ENCODE measurements at regions not wholly inside any gene's neighbourhood (a gene's known extent, or its start where the extent isn't known, plus 50 kb on each side); places are given as distances from the start of the nearest gene placed in this dataset.
A peak's percentile ranks its signal among the peaks of the same experiment; 100 is the strongest.

DNA sequence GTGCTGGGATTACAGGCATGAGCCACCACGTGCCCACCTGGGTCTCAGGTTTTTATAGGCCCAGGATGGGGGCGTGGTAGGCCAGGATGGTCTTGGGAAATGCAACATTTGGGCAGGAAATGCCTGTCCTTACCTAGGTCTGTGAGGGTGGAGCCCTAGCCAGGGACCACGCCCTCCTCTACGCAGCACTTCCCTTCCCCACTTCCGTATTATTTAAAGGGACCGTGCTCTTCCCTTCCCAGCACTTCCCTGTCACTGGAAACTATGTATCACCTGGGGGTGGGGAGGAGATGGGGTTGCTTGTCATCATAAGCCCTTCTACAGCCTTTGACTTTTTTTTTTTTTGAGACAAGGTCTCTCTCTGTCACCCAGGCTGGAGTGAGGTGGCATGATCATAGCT, 238.9 kb upstream of the NLRP1 start:
- Histone ChIP-seq H3K9me3 (ENCODE audit: control insufficient read depth, low read depth, low read length) (no peaks in the 10 kb centered on the region), H3K4me2 (ENCODE audit: control insufficient read depth, extremely low read depth, insufficient read depth, low read depth, low read length) (no peak overlapping the region), H2AFZ (ENCODE audit: control insufficient read depth, low read length) (no peak overlapping the region), H3K9ac (ENCODE audit: control insufficient read depth, extremely low read depth, insufficient read depth, low read length) (no peak overlapping the region), H3K36me3 (ENCODE audit: control insufficient read depth in 2 of 2, extremely low read depth in 1 of 2, insufficient read depth in 2 of 2, low read length in 2 of 2) (no peaks in the 10 kb centered on the region), H3K4me3 (ENCODE audit: control insufficient read depth in 2 of 3, extremely low read depth in 1 of 3, insufficient read depth in 2 of 3, low read depth in 1 of 3, low read length in 3 of 3) (no peak overlapping the region), H3K27me3 (ENCODE audit: control insufficient read depth, extremely low read depth, insufficient read depth, low read length) (no peaks in the 10 kb centered on the region), H3K4me1 (ENCODE audit: control insufficient read depth, extremely low read depth, insufficient read depth, low read length) (peaks cover 13% of the 10 kb centered on the region), H3K79me2 (ENCODE audit: control insufficient read depth, insufficient read depth, low read length) (no peaks in the 10 kb centered on the region), H4K20me1 (ENCODE audit: control insufficient read depth, extremely low read depth, insufficient read depth, low read length) (no peaks in the 10 kb centered on the region), H3K9me1 (ENCODE audit: control insufficient read depth, extremely low read depth, insufficient read depth, low read length) (no peaks in the 10 kb centered on the region), H3K27ac (ENCODE audit: control insufficient read depth, insufficient read depth, low read length) (no peak overlapping the region)
- DNase-seq (ENCODE audit: low read depth, low spot score) (peak; percentile 35), FAIRE-seq (no peak)
- TF ChIP-seq CTCF (optimal IDR thresholded peaks at IDR 0.05 in 1 of 3, IDR thresholded peaks at IDR 0.05 in 1 of 3, conservative IDR thresholded peaks at IDR 0.05 in 1 of 3; ENCODE audit: extremely low read depth in 1 of 3, insufficient read depth in 2 of 3, low read length in 3 of 3), result no peak
- TF ChIP-seq EZH2 (IDR thresholded peaks at IDR 0.05; ENCODE audit: low read length), result no peak
- dilution Hi-C loops (cut with MboI; ENCODE audit: extremely low pct_ligation_motif_present, low sequenced_read_pairs), result no loop called here

GRCh38 chr17:5825717-5826330, 241.5 kb upstream of the NLRP1 start:
- DNase-seq (ENCODE audit: low read depth, low spot score) (no peak), FAIRE-seq (no peak)
- Histone ChIP-seq H3K79me2 (ENCODE audit: control insufficient read depth, insufficient read depth, low read length) (no peaks in the 10 kb centered on the region), H3K9me3 (ENCODE audit: control insufficient read depth, low read depth, low read length) (no peaks in the 10 kb centered on the region), H3K9me1 (ENCODE audit: control insufficient read depth, extremely low read depth, insufficient read depth, low read length) (no peaks in the 10 kb centered on the region), H3K9ac (ENCODE audit: control insufficient read depth, extremely low read depth, insufficient read depth, low read length) (no peak overlapping the region), H4K20me1 (ENCODE audit: control insufficient read depth, extremely low read depth, insufficient read depth, low read length) (no peaks in the 10 kb centered on the region), H3K36me3 (ENCODE audit: control insufficient read depth in 2 of 2, extremely low read depth in 1 of 2, insufficient read depth in 2 of 2, low read length in 2 of 2) (no peaks in the 10 kb centered on the region), H3K4me3 (ENCODE audit: control insufficient read depth in 2 of 3, extremely low read depth in 1 of 3, insufficient read depth in 2 of 3, low read depth in 1 of 3, low read length in 3 of 3) (no peak overlapping the region), H3K27ac (ENCODE audit: control insufficient read depth, insufficient read depth, low read length) (peak overlapping the region; percentile 6), H2AFZ (ENCODE audit: control insufficient read depth, low read length) (no peak overlapping the region), H3K4me1 (ENCODE audit: control insufficient read depth, extremely low read depth, insufficient read depth, low read length) (peaks cover 21% of the 10 kb centered on the region), H3K27me3 (ENCODE audit: control insufficient read depth, extremely low read depth, insufficient read depth, low read length) (no peaks in the 10 kb centered on the region), H3K4me2 (ENCODE audit: control insufficient read depth, extremely low read depth, insufficient read depth, low read depth, low read length) (no peak overlapping the region)
- dilution Hi-C loops (cut with MboI; ENCODE audit: extremely low pct_ligation_motif_present, low sequenced_read_pairs), result no loop called here
- TF ChIP-seq CTCF (optimal IDR thresholded peaks at IDR 0.05 in 1 of 3, IDR thresholded peaks at IDR 0.05 in 1 of 3, conservative IDR thresholded peaks at IDR 0.05 in 1 of 3; ENCODE audit: extremely low read depth in 1 of 3, insufficient read depth in 2 of 3, low read length in 3 of 3), result no peak
- no peak for TF ChIP-seq EZH2 (IDR thresholded peaks at IDR 0.05; ENCODE audit: low read length)

Data from keratinocyte (primary cell).